GM23338 (cell line): ENCODE measurements at regions not wholly inside any gene's neighbourhood (a gene's known extent, or its start where the extent isn't known, plus 50 kb on each side); places are given as distances from the start of the nearest gene placed in this dataset.

Experiments used
- CREB1 ChIP-seq: fragments of 250-450 bp; sonication (Bioruptor Pico); IDR thresholded peaks from 2 replicates; pipeline ENCODE4 v1.5.0; 2020; ENCODE audit warnings: low read depth, mild to moderate bottlenecking, moderate library complexity
- EZH2 ChIP-seq: fragments of 200-600 bp; sonication (generic); IDR thresholded peaks from one replicate; pipeline ENCODE4 v1.8.0; 2017; ENCODE audit warnings: antibody characterized with exemption, mild to moderate bottlenecking, low read depth; ENCODE audit not compliant: unreplicated experiment
- POLR2AphosphoS5 ChIP-seq: IDR thresholded peaks from 2 replicates; pipeline ENCODE4 v1.6.1; 2016; ENCODE audit warnings: antibody characterized with exemption, low read depth
- STAT1 ChIP-seq: IDR thresholded peaks from one replicate; pipeline ENCODE4 v1.6.1; 2016; ENCODE audit warnings: antibody characterized with exemption; ENCODE audit not compliant: unreplicated experiment
- ZNF114 ChIP-seq: fragments of 250-450 bp; sonication (Bioruptor Pico); IDR thresholded peaks from 2 replicates; pipeline ENCODE4 v1.5.0; 2020; ENCODE audit warnings: mild to moderate bottlenecking, moderate library complexity
- ZNF331 ChIP-seq: fragments of 250-450 bp; sonication (Bioruptor Pico); IDR thresholded peaks from 2 replicates; pipeline ENCODE4 v1.5.0; 2020; ENCODE audit warnings: low read depth, mild to moderate bottlenecking, moderate library complexity
- TF ChIP-seq, protein P1 (sequence below): fragments of 250-450 bp; sonication (Bioruptor Pico); IDR thresholded peaks from 2 replicates; pipeline ENCODE4 v1.5.0; 2020; ENCODE audit warnings: mild to moderate bottlenecking, moderate library complexity
- TF ChIP-seq, protein P2 (sequence below): IDR thresholded peaks from one replicate; pipeline ENCODE4 v1.6.1; 2018; ENCODE audit warnings: antibody characterized with exemption; ENCODE audit not compliant: unreplicated experiment

DNA sequence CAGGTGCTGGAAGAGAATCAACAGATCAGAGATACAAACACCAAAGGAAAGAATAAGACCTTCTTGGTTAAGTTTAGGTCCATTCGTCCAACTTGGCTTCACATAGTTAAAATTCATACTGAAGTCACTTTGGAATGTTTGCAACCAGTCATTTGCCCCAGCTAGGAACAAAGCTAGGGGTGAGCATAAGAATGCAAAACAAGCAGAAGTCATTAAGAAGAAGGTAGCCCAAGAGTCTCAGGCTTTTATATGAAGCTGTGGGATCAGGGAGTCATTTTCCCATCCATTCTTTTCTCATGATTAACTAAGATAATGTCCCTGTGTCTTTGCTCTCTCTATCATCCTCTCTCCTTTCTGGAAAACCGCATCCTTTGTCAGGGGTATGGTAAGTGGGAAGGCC is 51.5 kb upstream of the TMEM170B start (continued):
- TF ChIP-seq, protein P1, sequence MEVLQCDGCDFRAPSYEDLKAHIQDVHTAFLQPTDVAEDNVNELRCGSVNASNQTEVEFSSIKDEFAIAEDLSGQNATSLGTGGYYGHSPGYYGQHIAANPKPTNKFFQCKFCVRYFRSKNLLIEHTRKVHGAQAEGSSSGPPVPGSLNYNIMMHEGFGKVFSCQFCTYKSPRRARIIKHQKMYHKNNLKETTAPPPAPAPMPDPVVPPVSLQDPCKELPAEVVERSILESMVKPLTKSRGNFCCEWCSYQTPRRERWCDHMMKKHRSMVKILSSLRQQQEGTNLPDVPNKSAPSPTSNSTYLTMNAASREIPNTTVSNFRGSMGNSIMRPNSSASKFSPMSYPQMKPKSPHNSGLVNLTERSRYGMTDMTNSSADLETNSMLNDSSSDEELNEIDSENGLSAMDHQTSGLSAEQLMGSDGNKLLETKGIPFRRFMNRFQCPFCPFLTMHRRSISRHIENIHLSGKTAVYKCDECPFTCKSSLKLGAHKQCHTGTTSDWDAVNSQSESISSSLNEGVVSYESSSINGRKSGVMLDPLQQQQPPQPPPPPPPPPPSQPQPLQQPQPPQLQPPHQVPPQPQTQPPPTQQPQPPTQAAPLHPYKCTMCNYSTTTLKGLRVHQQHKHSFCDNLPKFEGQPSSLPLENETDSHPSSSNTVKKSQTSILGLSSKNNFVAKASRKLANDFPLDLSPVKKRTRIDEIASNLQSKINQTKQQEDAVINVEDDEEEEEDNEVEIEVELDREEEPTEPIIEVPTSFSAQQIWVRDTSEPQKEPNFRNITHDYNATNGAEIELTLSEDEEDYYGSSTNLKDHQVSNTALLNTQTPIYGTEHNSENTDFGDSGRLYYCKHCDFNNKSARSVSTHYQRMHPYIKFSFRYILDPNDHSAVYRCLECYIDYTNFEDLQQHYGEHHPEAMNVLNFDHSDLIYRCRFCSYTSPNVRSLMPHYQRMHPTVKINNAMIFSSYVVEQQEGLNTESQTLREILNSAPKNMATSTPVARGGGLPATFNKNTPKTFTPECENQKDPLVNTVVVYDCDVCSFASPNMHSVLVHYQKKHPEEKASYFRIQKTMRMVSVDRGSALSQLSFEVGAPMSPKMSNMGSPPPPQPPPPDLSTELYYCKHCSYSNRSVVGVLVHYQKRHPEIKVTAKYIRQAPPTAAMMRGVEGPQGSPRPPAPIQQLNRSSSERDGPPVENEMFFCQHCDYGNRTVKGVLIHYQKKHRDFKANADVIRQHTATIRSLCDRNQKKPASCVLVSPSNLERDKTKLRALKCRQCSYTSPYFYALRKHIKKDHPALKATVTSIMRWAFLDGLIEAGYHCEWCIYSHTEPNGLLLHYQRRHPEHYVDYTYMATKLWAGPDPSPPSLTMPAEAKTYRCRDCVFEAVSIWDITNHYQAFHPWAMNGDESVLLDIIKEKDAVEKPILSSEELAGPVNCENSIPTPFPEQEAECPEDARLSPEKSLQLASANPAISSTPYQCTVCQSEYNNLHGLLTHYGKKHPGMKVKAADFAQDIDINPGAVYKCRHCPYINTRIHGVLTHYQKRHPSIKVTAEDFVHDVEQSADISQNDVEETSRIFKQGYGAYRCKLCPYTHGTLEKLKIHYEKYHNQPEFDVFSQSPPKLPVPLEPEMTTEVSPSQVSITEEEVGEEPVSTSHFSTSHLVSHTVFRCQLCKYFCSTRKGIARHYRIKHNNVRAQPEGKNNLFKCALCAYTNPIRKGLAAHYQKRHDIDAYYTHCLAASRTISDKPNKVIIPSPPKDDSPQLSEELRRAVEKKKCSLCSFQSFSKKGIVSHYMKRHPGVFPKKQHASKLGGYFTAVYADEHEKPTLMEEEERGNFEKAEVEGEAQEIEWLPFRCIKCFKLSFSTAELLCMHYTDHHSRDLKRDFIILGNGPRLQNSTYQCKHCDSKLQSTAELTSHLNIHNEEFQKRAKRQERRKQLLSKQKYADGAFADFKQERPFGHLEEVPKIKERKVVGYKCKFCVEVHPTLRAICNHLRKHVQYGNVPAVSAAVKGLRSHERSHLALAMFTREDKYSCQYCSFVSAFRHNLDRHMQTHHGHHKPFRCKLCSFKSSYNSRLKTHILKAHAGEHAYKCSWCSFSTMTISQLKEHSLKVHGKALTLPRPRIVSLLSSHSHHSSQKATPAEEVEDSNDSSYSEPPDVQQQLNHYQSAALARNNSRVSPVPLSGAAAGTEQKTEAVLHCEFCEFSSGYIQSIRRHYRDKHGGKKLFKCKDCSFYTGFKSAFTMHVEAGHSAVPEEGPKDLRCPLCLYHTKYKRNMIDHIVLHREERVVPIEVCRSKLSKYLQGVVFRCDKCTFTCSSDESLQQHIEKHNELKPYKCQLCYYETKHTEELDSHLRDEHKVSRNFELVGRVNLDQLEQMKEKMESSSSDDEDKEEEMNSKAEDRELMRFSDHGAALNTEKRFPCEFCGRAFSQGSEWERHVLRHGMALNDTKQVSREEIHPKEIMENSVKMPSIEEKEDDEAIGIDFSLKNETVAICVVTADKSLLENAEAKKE (CRISPR knock-in tag): no peak
- TF ChIP-seq POLR2AphosphoS5 (no peak), STAT1 (no peak), ZNF331 (CRISPR knock-in tag) (no peak), EZH2 (no peak), ZNF114 (CRISPR knock-in tag) (no peak), CREB1 (CRISPR knock-in tag) (no peak)
- TF ChIP-seq, protein P2, sequence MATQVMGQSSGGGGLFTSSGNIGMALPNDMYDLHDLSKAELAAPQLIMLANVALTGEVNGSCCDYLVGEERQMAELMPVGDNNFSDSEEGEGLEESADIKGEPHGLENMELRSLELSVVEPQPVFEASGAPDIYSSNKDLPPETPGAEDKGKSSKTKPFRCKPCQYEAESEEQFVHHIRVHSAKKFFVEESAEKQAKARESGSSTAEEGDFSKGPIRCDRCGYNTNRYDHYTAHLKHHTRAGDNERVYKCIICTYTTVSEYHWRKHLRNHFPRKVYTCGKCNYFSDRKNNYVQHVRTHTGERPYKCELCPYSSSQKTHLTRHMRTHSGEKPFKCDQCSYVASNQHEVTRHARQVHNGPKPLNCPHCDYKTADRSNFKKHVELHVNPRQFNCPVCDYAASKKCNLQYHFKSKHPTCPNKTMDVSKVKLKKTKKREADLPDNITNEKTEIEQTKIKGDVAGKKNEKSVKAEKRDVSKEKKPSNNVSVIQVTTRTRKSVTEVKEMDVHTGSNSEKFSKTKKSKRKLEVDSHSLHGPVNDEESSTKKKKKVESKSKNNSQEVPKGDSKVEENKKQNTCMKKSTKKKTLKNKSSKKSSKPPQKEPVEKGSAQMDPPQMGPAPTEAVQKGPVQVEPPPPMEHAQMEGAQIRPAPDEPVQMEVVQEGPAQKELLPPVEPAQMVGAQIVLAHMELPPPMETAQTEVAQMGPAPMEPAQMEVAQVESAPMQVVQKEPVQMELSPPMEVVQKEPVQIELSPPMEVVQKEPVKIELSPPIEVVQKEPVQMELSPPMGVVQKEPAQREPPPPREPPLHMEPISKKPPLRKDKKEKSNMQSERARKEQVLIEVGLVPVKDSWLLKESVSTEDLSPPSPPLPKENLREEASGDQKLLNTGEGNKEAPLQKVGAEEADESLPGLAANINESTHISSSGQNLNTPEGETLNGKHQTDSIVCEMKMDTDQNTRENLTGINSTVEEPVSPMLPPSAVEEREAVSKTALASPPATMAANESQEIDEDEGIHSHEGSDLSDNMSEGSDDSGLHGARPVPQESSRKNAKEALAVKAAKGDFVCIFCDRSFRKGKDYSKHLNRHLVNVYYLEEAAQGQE: no peak
